Astrocyte of the cerebellum (primary cell): ENCODE measurements at regions not wholly inside any gene's neighbourhood (a gene's known extent, or its start where the extent isn't known, plus 50 kb on each side); places are given as distances from the start of the nearest gene placed in this dataset.

ENCODE experiments used
- DNase-seq: peaks from one replicate; pipeline ENCODE4 v3.0.0-alpha.2; 2011; ENCODE audit warnings: low read depth
- H3K4me3 ChIP-seq: 2 replicates; pipeline ENCODE4 v1.5.1; 2011; ENCODE audit warnings: mild to moderate bottlenecking, low read depth, low read length, moderate library complexity
- in situ Hi-C: cut with HindIII; loops from 2 replicates; pipeline ENCODE4 v1.10.0; 2017; ENCODE audit warnings: low sequenced_read_pairs
- TF ChIP-seq, protein P1 (sequence below): IDR thresholded peaks from 2 replicates; pipeline ENCODE4 v1.5.1; 2012; ENCODE audit warnings: low read length, low read depth, moderate library complexity, mild to moderate bottlenecking; ENCODE audit errors: missing control alignments

DNA sequence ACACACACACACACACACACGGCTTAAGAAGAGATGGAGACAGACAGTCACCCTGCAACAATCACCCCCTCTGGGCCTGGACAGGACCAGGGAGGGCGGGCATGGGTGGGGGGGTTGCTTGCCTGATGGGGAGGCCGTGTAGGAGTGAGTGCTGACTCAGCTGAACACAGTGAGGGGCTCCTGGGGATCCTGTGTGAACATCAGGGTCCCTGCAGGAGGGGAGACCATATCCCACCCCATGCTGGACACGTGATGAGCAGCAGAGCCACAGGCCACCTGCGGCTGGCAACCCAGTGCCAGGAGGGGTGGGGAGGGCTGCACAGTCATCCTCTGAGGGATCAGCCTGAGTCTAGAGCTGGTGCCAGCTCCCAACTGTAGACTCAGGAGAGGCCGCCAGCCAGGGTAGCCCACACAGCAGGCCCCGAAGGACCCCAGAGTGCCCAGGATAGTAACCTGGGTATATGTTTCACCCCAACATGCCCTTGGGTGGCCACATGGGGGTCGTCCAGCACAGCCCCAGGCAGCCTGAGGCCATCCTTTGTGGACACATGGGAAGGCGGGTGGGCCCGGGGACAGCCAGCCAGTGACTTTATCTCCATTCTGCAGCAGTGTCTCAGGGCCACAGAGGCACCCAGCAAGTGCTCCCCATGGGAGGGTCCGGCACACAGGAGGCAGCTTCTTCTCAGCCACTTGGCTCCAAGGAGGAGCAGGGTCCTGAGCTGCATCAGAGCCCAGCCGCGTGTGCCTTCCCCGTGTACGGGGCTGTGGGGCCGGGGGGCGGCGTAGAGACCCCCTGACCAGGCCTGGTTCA, 73.7 kb upstream of the SFSWAP start:
- in situ Hi-C loops, result no loop called here
- DNase-seq, result no peak
- H3K4me3 ChIP-seq, result no peak overlapping the region
- TF ChIP-seq, protein P1, sequence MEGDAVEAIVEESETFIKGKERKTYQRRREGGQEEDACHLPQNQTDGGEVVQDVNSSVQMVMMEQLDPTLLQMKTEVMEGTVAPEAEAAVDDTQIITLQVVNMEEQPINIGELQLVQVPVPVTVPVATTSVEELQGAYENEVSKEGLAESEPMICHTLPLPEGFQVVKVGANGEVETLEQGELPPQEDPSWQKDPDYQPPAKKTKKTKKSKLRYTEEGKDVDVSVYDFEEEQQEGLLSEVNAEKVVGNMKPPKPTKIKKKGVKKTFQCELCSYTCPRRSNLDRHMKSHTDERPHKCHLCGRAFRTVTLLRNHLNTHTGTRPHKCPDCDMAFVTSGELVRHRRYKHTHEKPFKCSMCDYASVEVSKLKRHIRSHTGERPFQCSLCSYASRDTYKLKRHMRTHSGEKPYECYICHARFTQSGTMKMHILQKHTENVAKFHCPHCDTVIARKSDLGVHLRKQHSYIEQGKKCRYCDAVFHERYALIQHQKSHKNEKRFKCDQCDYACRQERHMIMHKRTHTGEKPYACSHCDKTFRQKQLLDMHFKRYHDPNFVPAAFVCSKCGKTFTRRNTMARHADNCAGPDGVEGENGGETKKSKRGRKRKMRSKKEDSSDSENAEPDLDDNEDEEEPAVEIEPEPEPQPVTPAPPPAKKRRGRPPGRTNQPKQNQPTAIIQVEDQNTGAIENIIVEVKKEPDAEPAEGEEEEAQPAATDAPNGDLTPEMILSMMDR, result no peak

DNA sequence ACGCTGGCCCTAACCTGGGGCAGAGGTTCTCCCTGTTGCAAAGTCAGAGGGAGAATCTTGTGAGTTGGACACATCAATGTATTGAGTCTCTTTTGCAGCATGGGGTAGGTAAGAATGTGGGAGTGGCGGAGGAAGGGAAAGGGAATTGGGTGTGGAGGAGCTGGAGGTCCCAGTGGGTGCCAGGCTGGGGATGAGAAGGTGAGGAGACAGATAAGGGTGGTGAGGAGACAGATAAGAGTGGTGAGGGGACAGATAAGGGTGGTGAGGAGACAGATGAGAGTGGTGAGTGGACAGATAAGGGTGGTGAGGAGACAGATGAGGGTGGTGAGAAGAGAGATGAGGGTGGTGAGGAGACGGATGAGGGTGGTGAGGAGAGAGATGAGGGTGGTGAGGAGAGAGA, 72.9 kb upstream of the SFSWAP start:
- DNase-seq, result no peak
- in situ Hi-C loops, result no loop called here

DNA sequence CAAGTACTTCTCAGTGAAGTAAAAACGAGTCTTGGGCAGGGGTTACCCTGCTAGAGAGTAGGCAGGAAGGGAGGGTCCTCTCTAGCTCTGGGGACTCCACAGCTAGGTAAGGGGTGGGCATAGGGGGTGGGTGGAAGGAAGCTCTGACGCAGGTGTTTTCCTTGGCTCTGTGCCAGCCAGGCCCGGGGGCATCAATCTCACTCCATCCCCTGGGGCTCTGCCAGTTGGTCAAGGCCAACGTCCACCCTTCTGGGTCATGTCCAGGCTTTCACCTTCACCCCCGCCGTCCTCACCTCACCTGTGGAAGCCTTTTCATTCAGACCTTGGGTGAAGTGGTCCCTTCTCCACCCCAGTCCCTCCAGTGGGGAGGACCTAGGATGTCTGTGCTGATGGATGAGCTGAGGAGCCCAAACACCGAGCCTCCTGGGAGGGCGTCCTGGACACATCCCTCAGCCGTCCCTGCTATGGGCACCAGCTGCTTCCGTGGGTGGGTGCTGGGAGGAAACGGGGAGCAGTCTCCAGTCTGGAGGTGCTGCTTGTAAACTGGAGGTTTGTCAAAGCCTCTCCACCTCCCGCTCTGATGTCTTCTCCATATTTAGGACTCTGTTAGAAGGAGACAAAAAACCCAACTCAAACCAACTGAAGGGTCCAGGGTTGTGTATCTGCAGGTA, 71.5 kb upstream of the SFSWAP start:
- no peak overlapping the region for H3K4me3 ChIP-seq
- TF ChIP-seq, protein P1, result no peak
- DNase-seq, result no peak
- in situ Hi-C loops, result no loop called here

More for the DNA sequence above, 72.9 kb upstream of the SFSWAP start:
- no peak overlapping the region for H3K4me3 ChIP-seq
- TF ChIP-seq, protein P1, result no peak

DNA sequence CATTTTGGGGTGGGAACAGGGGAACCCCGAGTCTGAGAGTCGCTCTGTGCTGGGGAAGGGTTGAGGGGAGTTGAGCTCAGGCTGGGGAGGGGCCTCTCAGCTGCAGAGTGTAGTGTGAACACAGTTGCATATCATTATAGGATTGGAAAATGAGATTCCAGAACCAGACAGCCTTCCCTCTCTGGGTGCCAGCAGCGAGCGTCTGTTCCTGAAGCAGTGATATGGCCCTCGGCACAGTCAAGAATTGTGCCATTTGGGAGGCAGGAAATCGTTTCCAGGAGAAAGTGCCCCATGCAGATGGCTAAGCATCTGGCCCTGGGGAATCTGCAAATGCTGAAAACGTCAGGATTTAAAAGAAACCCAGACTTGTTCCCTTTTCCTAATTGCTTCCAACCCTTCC, 70.4 kb upstream of the SFSWAP start:
- no peak overlapping the region for H3K4me3 ChIP-seq
- in situ Hi-C loops, result no loop called here
- TF ChIP-seq, protein P1, result no peak
- DNase-seq, result no peak

DNA sequence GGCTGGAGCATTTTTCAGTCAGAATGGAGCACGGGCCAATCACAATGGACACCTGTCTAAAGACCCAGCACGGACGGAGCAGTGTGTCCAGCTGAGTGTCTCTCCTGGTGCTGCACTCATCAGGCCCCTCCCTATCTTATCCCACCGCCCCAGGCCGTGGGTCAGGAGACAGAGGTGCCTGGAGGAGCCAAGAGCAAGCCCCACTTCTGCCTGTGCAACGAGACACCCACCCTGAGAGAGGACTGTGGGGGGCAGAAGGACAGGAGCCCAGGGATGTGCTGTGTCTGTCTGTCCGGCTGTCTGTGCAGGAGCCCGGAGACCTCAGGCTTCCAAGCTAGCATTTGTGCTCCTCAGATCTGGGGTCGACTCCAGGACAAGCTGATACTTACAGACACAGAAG, 69.6 kb upstream of the SFSWAP start:
- in situ Hi-C loops, result no loop called here
- no peak for DNase-seq
- H3K4me3 ChIP-seq, result no peak overlapping the region
- TF ChIP-seq, protein P1, result no peak

DNA sequence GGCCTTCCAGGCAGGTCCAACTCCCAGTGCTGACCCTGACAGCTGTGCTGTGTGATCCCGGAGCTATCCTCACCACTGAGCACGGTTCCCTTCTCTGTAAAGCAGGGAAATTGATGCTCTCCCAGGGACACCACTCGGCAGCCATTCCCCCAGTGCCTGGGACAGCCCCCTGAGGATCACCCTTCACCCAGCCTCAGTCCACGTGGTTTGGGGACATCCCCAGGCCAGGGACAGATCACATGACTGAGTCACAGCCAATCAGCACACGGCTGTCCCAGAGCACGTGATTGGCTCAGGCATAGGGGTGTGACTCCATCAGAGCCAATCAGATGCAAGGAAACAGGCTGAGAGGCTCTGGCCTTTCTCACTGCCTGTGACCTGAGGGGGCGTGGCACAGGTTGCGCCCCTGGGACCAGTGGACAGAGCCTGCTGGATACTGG, 68.8 kb upstream of the SFSWAP start:
- in situ Hi-C loops, result no loop called here
- no peak for DNase-seq
- TF ChIP-seq, protein P1, result no peak
- no peak overlapping the region for H3K4me3 ChIP-seq
